ENCODE measurements at regions not wholly inside any gene's neighbourhood (a gene's known extent, or its start where the extent isn't known, plus 50 kb on each side); places are given as distances from the start of the nearest gene placed in this dataset.

- H3K4me3 ChIP-seq, result no peak overlapping the region
- DNase-seq (no peak), ATAC-seq (no peak)
- WGBS, 2 donors, result 89 to 92% methylated on average over 2 of the region's 2 CpGs
- H3K27ac ChIP-seq, result no peak overlapping the region
- H3K4me1 ChIP-seq, result no peaks in the 10 kb centered on the region
- TF ChIP-seq CTCF (IDR thresholded peaks at IDR 0.05), result no peak
- H3K27me3 ChIP-seq, result peaks cover 0 to 9% (median 0%) of the 10 kb centered on the region in 7 donors
- H3K9me3 ChIP-seq, result no peaks in the 10 kb centered on the region
- intact Hi-C loops (cut with DNase I), result no loop called here
- no peaks in the 10 kb centered on the region for H3K36me3 ChIP-seq
Measured at GRCh38 chr17:62159994-62160393, 94.9 kb upstream of the MED13 start.

- H3K4me1 ChIP-seq, result no peaks in the 10 kb centered on the region
- DNase-seq (no peak), ATAC-seq (no peak)
- TF ChIP-seq CTCF (IDR thresholded peaks at IDR 0.05), result no peak
- WGBS, 2 donors, result 79 to 80% methylated on average over 1 of the region's 1 CpG
- intact Hi-C loops (cut with DNase I), result no loop called here
- H3K27me3 ChIP-seq, result peaks cover 0 to 17% (median 5%) of the 10 kb centered on the region in 7 donors
- H3K4me3 ChIP-seq, result no peak overlapping the region
- H3K27ac ChIP-seq, result no peak overlapping the region
- no peaks in the 10 kb centered on the region for H3K36me3 ChIP-seq
- H3K9me3 ChIP-seq, result no peaks in the 10 kb centered on the region
Measured at GRCh38 chr17:62156949-62157348, 91.9 kb upstream of the MED13 start.

GRCh38 chr17:62154909-62155308 is 89.8 kb upstream of the MED13 start:
- H3K4me1 ChIP-seq, result no peaks in the 10 kb centered on the region
- peaks cover 0 to 19% (median 5%) of the 10 kb centered on the region in 7 donors for H3K27me3 ChIP-seq
- H3K36me3 ChIP-seq, result no peaks in the 10 kb centered on the region
- TF ChIP-seq CTCF (IDR thresholded peaks at IDR 0.05), result no peak
- H3K27ac ChIP-seq, result no peak overlapping the region
- no peak for DNase-seq
- intact Hi-C loops (cut with DNase I), result no loop called here
- 86 to 95% methylated on average over 2 of the region's 2 CpGs for WGBS, 2 donors
- H3K4me3 ChIP-seq, result no peak overlapping the region
- ATAC-seq, result no peak
- H3K9me3 ChIP-seq, result no peaks in the 10 kb centered on the region

GRCh38 chr17:62150471-62150870 is 85.4 kb upstream of the MED13 start:
- no peak for DNase-seq
- H3K27ac ChIP-seq, result no peak overlapping the region
- peaks cover 0 to 24% (median 6%) of the 10 kb centered on the region in 7 donors for H3K27me3 ChIP-seq
- no peaks in the 10 kb centered on the region for H3K36me3 ChIP-seq
- no peak for TF ChIP-seq CTCF (IDR thresholded peaks at IDR 0.05)
- intact Hi-C loops (cut with DNase I), result no loop called here
- H3K4me3 ChIP-seq, result no peak overlapping the region
- no peaks in the 10 kb centered on the region for H3K9me3 ChIP-seq
- no peak for ATAC-seq
- 90 to 93% methylated on average over 2 of the region's 2 CpGs for WGBS, 2 donors
- H3K4me1 ChIP-seq, result no peaks in the 10 kb centered on the region
